PC-9 (cell line): ENCODE measurements at regions not wholly inside any gene's neighbourhood (a gene's known extent, or its start where the extent isn't known, plus 50 kb on each side); places are given as distances from the start of the nearest gene placed in this dataset.

ENCODE experiments used
- BruUV-seq: library from RNA; stranded (reverse); fragments of 400-500 nt; replicated peaks from 2 replicates; lab custom pipeline; 2021; lab: Mats Ljungman, UMichigan
- CTCF ChIA-PET: fragments of 300-600 bp; sonication (Branson Sonifier 250); formaldehyde crosslinking; loops from one replicate; lab custom pipeline; 2022; ENCODE audit warnings: antibody characterized with exemption; lab: Charles Lee
- POLR2A ChIA-PET: fragments of 300-600 bp; sonication (Branson Sonifier 250); formaldehyde crosslinking; loops from one replicate; lab custom pipeline; 2022; ENCODE audit warnings: antibody characterized with exemption; ENCODE audit not compliant: unreplicated experiment; lab: Charles Lee
- DNase-seq, 2 experiments: peaks; one replicate each; pipeline versions ENCODE4 v3.0.0 to v3.0.0-alpha.2; 2015 to 2022; ENCODE audit warnings: mixed read lengths in 1 of 2
- H2AFZ ChIP-seq: fragments of 200-600 bp; sonication (generic); 2 replicates; pipeline ENCODE4 v1.8.1; 2017; ENCODE audit warnings: antibody characterized with exemption
- H3F3A ChIP-seq: fragments of 200-600 bp; sonication (generic); 2 replicates; pipeline ENCODE4 v1.8.1; 2017; ENCODE audit warnings: antibody characterized with exemption, mild to moderate bottlenecking, low read depth; ENCODE audit not compliant: insufficient read depth
- H3K27ac ChIP-seq: fragments of 200-600 bp; sonication (generic); 2 replicates; pipeline ENCODE4 v1.6.1; 2016; ENCODE audit warnings: mixed run types
- H3K27me3 ChIP-seq: fragments of 200-600 bp; sonication (generic); 2 replicates; pipeline ENCODE4 v1.6.1; 2016; ENCODE audit warnings: low read depth, mixed run types; ENCODE audit not compliant: insufficient read depth
- H3K36me3 ChIP-seq: fragments of 200-600 bp; sonication (generic); 2 replicates; pipeline ENCODE4 v1.6.1; 2016; ENCODE audit warnings: low read depth, mixed run types
- H3K4me1 ChIP-seq: fragments of 200-600 bp; sonication (generic); replicated peaks from 2 replicates; pipeline ENCODE4 v1.6.1; 2016; ENCODE audit warnings: mixed run types; ENCODE audit not compliant: insufficient read depth
- H3K4me2 ChIP-seq: fragments of 200-600 bp; sonication (generic); 2 replicates; pipeline ENCODE4 v1.6.1; 2017; ENCODE audit warnings: mixed run types
- H3K4me3 ChIP-seq: fragments of 200-600 bp; sonication (generic); 2 replicates; pipeline ENCODE4 v1.6.1; 2016; ENCODE audit warnings: mixed run types
- H3K79me2 ChIP-seq: fragments of 200-600 bp; sonication (generic); 2 replicates; pipeline ENCODE4 v1.6.1; 2017; ENCODE audit warnings: low read depth, mixed run types
- H3K9me2 ChIP-seq: fragments of 200-600 bp; sonication (generic); 2 replicates; pipeline ENCODE4 v1.8.1; 2017; ENCODE audit warnings: mild to moderate bottlenecking; ENCODE audit not compliant: insufficient read depth
- H3K9me3 ChIP-seq: fragments of 200-600 bp; sonication (generic); 2 replicates; pipeline ENCODE4 v1.8.1; 2016; ENCODE audit warnings: low read depth; ENCODE audit not compliant: insufficient read depth
- H4K20me1 ChIP-seq: fragments of 200-600 bp; sonication (generic); 2 replicates; pipeline ENCODE4 v1.8.1; 2017; ENCODE audit not compliant: insufficient read depth
- CTCF ChIP-seq: fragments of 200-600 bp; sonication (generic); conservative IDR thresholded peaks from 2 replicates; pipeline ENCODE4 v1.6.1; 2017; ENCODE audit warnings: mixed run types, antibody characterized with exemption, mild to moderate bottlenecking, moderate library complexity
- EZH2 ChIP-seq: fragments of 200-600 bp; sonication (generic); IDR thresholded peaks from 2 replicates; pipeline ENCODE4 v1.8.0; 2017; ENCODE audit warnings: antibody characterized with exemption, low read depth
- intact Hi-C: fragments of 100-400 bp; cut with micrococcal nuclease; formaldehyde crosslinking; loops from one replicate; pipeline ENCODE4 v1.10.0; 2022; ENCODE audit not compliant: unreplicated experiment

- H3K4me3 ChIP-seq, result no peak overlapping the region
- no peaks in the 10 kb centered on the region for H3F3A ChIP-seq
- H3K9me3 ChIP-seq, result no peaks in the 10 kb centered on the region
- BruUV-seq, result no TSS peak
- no peak overlapping the region for H3K27ac ChIP-seq
- H3K4me1 ChIP-seq, result no peaks in the 10 kb centered on the region
- H3K36me3 ChIP-seq, result no peaks in the 10 kb centered on the region
- intact Hi-C loops, result no loop called here
- no peak for DNase-seq
- ChIA-PET CTCF (no interaction called here), POLR2A (no interaction called here)
- H2AFZ ChIP-seq, result no peak overlapping the region
- no peaks in the 10 kb centered on the region for H3K9me2 ChIP-seq
- H3K79me2 ChIP-seq, result no peaks in the 10 kb centered on the region
- no peaks in the 10 kb centered on the region for H3K27me3 ChIP-seq
- H3K4me2 ChIP-seq, result no peak overlapping the region
- no peak for TF ChIP-seq EZH2
- no peak for TF ChIP-seq CTCF
- H4K20me1 ChIP-seq, result no peaks in the 10 kb centered on the region
Observed at GRCh38 chr21:20728691-20729090, 269.5 kb upstream of the NCAM2 start.

DNA sequence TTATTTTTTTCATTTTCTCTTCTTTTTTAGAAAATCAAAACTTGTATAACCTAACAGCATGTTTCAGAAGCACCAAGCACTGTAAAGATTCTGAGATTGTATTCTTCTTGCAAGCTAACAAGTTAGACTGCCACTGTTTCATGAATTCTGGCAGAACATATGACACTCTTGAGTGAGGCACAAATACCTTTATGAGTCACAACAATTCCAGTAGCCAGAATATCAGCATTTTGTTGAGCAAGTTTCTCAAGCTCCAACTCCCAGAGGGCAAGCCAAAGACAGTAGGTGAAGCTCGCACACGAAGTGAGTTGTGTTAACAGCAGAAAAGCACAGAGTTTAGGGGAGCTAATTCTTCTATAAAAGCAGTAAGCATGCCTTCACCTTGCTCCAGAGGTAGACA lies 268.8 kb upstream of the NCAM2 start:
- Histone ChIP-seq H3K4me2 (no peak overlapping the region), H4K20me1 (no peaks in the 10 kb centered on the region), H2AFZ (no peak overlapping the region), H3K36me3 (no peaks in the 10 kb centered on the region), H3K9me2 (no peaks in the 10 kb centered on the region), H3K27ac (no peak overlapping the region), H3F3A (no peaks in the 10 kb centered on the region), H3K4me3 (no peak overlapping the region), H3K4me1 (no peaks in the 10 kb centered on the region), H3K9me3 (no peaks in the 10 kb centered on the region), H3K27me3 (no peaks in the 10 kb centered on the region), H3K79me2 (no peaks in the 10 kb centered on the region)
- BruUV-seq, result no TSS peak
- POLR2A ChIA-PET, result no interaction called here
- peak in 1 of 2 experiments; percentile 10 for DNase-seq
- CTCF ChIA-PET, result no interaction called here
- intact Hi-C loops, result no loop called here
- TF ChIP-seq EZH2 (no peak), CTCF (no peak)

- POLR2A ChIA-PET, result no interaction called here
- no peak overlapping the region for H2AFZ ChIP-seq
- BruUV-seq, result no TSS peak
Observed at GRCh38 chr21:20730441-20730840, 267.8 kb upstream of the NCAM2 start.

More at GRCh38 chr21:20730441-20730840, 267.8 kb upstream of the NCAM2 start:
- no peaks in the 10 kb centered on the region for H3K27me3 ChIP-seq
- CTCF ChIA-PET, result no interaction called here
- no peaks in the 10 kb centered on the region for H3K4me1 ChIP-seq
- intact Hi-C loops, result no loop called here
- no peak for DNase-seq
- no peak overlapping the region for H3K4me3 ChIP-seq
- no peaks in the 10 kb centered on the region for H3K79me2 ChIP-seq
- H3K27ac ChIP-seq, result no peak overlapping the region
- H3K36me3 ChIP-seq, result no peaks in the 10 kb centered on the region
- H4K20me1 ChIP-seq, result no peaks in the 10 kb centered on the region
- H3K9me2 ChIP-seq, result no peaks in the 10 kb centered on the region
- H3F3A ChIP-seq, result no peaks in the 10 kb centered on the region
- no peak for TF ChIP-seq EZH2
- TF ChIP-seq CTCF, result no peak
- no peaks in the 10 kb centered on the region for H3K9me3 ChIP-seq
- H3K4me2 ChIP-seq, result no peak overlapping the region
